BLaER1 (cell line): ENCODE measurements at regions not wholly inside any gene's neighbourhood (a gene's known extent, or its start where the extent isn't known, plus 50 kb on each side); places are given as distances from the start of the nearest gene placed in this dataset.

Experiments used
- H3K27ac ChIP-seq: shearing (Covaris generic); formaldehyde crosslinking; 2 replicates; pipeline ENCODE4 v1.8.1; 2022
- H3K27me3 ChIP-seq: shearing (Covaris generic); formaldehyde crosslinking; 2 replicates; pipeline ENCODE4 v1.8.1; 2022
- H3K36me3 ChIP-seq: shearing (Covaris generic); formaldehyde crosslinking; 2 replicates; pipeline ENCODE4 v1.8.1; 2022
- H3K4me1 ChIP-seq: shearing (Covaris generic); formaldehyde crosslinking; 2 replicates; pipeline ENCODE4 v1.8.1; 2022
- H3K4me2 ChIP-seq: shearing (Covaris generic); formaldehyde crosslinking; 2 replicates; pipeline ENCODE4 v1.8.1; 2022
- H3K4me3 ChIP-seq: shearing (Covaris generic); formaldehyde crosslinking; 2 replicates; pipeline ENCODE4 v1.8.1; 2022
- H3K9ac ChIP-seq: shearing (Covaris generic); formaldehyde crosslinking; 2 replicates; pipeline ENCODE4 v1.8.1; 2022
- H3K9me3 ChIP-seq: shearing (Covaris generic); formaldehyde crosslinking; 2 replicates; pipeline ENCODE4 v1.8.1; 2022
- H4K20me1 ChIP-seq: shearing (Covaris generic); formaldehyde crosslinking; 2 replicates; pipeline ENCODE4 v1.8.1; 2022
- Cebpa-rat ChIP-seq: shearing (Covaris generic); IDR thresholded peaks from 2 replicates; pipeline ENCODE4 v1.8.1; 2022

DNA sequence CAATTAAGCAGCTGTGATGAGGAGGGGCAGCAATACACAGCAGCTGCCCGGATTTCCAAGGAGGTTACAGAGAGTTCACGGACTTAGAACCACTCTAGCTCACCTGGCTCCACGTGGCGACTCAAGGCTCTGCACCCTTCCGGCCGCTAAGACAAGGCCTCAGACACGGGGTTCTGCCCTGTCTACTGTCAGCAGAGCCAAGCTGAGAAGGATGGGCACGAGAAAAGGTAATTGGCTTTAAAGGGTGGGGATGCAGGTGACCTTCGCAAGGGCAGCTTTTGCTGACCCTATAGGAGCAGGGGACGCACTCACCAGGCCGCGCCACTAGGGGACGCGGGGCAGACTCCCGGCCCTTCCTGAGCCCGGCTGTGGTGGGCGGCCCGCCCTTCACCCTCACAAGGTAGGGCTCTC lies 152.4 kb downstream of the KIF20B start:
- Histone ChIP-seq H3K4me2 (no peak overlapping the region), H3K9me3 (no peaks in the 10 kb centered on the region), H3K4me1 (no peaks in the 10 kb centered on the region), H3K9ac (no peak overlapping the region), H3K36me3 (no peaks in the 10 kb centered on the region), H3K27me3 (no peaks in the 10 kb centered on the region), H4K20me1 (no peaks in the 10 kb centered on the region), H3K27ac (no peak overlapping the region), H3K4me3 (no peak overlapping the region)
- TF ChIP-seq Cebpa-rat: no peak

DNA sequence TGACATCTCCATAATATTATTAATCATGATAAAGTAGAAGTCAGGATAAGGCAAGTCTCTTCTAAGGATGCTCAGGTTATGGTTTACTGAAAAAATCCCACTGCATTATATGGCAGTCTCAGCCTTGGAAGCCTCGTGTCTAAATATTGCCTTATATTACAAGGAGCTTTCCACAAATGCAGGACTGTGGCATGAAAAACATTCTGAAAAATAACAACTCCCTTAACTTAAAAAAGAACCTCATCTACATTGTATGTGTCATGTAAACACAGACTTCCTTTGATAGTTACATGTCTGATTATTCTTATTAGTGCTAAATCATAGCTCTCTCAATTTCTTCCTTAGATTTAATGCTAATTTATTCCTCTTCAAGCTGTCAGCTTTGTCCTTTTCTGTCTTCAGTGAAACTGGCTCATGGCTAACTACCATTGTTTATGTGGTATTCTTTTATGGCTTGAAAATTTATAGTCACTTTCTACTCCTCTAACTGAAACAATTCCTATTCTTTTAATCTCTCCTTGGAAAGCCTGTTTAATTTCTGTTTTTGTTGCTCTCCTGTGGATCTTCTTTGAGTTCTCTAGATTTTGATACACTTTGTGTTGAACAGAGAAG lies 156.1 kb downstream of the KIF20B start:
- Histone ChIP-seq H3K4me1 (peaks cover 18% of the 10 kb centered on the region), H3K9me3 (no peaks in the 10 kb centered on the region), H3K4me3 (no peak overlapping the region), H4K20me1 (no peaks in the 10 kb centered on the region), H3K4me2 (no peak overlapping the region), H3K9ac (no peak overlapping the region), H3K27ac (no peak overlapping the region), H3K36me3 (no peaks in the 10 kb centered on the region), H3K27me3 (no peaks in the 10 kb centered on the region)
- TF ChIP-seq Cebpa-rat: no peak

DNA sequence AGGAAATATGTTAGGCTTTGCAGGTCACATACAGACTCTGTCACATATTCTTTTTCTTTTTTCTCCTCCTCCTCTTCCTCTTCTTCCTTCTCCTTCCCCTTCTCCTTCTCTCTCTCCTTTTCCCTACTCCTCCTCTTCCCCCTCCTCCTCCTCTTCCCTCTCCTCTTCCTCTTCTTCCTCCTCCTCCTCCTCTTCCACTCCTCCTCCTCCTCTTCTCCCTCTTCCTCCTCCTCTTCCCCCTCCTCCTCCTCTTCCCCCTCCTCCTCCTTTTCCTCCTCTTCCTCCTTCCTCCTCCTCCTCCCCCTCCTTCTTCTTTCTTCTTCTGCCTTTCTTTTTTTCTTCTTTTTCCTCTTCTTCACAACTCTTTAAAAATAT lies 159.8 kb downstream of the KIF20B start:
- no peaks in the 10 kb centered on the region for H3K36me3 ChIP-seq
- peak overlapping the region; percentile 51; the same call in 1 of the 2 replicates for H3K9ac ChIP-seq
- H3K9me3 ChIP-seq: no peaks in the 10 kb centered on the region
- peak overlapping the region; percentile 81 for H3K27ac ChIP-seq
- peak overlapping the region; percentile 48 for H3K4me3 ChIP-seq
- peaks cover 27% of the 10 kb centered on the region for H3K4me1 ChIP-seq
- no peak for TF ChIP-seq Cebpa-rat
- peak overlapping the region; percentile 70 for H3K4me2 ChIP-seq
- H4K20me1 ChIP-seq: no peaks in the 10 kb centered on the region
- no peaks in the 10 kb centered on the region for H3K27me3 ChIP-seq

DNA sequence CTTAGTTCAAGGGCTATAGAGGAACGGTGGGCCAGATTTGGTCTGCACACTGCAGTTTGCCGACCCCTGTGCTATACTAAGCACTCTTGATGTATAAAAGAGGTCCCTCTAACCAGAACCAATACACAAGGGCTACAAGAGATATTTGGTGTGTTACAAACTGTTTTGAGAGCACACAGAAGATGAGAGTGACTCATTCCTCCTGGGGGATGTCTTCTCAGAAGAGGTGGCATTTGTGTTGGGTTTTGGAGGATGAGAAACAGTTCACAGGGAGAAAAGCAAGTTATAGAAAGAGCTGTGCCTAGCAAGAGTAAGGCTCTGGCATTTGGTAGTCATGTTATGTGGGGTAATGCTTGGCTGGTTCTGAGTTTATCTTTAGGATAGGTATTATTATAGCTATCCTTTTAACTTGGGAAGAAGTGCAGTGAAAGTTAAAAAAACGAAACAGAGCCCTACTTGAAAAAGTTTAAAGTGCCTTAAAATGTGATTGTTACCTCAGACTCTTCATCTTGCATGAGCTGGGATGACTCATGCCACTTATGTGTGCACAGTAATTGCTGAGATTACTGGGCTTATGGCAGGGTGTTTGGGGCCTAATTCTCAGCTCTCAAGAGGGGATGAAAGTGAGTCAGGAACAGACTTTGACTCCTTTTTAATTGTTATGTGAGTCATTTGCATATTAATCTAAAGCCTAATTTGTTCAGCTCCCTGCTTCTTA lies 160.4 kb downstream of the KIF20B start:
- no peaks in the 10 kb centered on the region for H3K36me3 ChIP-seq
- H3K4me1 ChIP-seq: peaks cover 33% of the 10 kb centered on the region
- peak overlapping the region; percentile 13; the same call in 1 of the 2 replicates for H3K4me3 ChIP-seq
- no peaks in the 10 kb centered on the region for H3K9me3 ChIP-seq
- no peaks in the 10 kb centered on the region for H3K27me3 ChIP-seq
- H3K9ac ChIP-seq: peak overlapping the region; percentile 20; the same call in 1 of the 2 replicates
- peak overlapping the region; percentile 81 for H3K27ac ChIP-seq
- H3K4me2 ChIP-seq: peak overlapping the region; percentile 70
- no peaks in the 10 kb centered on the region for H4K20me1 ChIP-seq
- TF ChIP-seq Cebpa-rat: no peak

DNA sequence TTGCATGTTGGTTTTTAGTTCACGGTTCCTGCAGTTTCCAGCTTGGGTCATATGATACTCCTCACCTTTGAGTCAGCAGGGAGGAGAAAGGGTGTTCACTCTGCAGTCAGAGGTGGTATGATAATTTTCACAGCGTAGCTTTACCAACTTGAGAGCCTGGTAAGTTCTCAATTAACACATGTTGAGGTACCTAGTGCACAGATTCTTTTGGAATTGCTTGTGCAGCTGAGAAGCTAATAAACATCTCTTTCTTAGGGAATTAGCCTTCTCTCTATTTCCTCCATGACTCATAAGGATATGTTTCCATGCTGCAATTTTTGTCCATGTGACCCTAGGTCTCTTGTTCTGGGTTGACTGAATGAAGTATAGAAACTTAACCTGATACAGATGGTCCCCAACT lies 166.6 kb downstream of the KIF20B start:
- Histone ChIP-seq H3K4me3 (no peak overlapping the region), H3K4me2 (no peak overlapping the region), H3K9ac (no peak overlapping the region), H3K36me3 (no peaks in the 10 kb centered on the region), H3K27me3 (no peaks in the 10 kb centered on the region), H3K4me1 (peaks cover 18% of the 10 kb centered on the region), H3K9me3 (no peaks in the 10 kb centered on the region), H3K27ac (no peak overlapping the region), H4K20me1 (no peaks in the 10 kb centered on the region)
- no peak for TF ChIP-seq Cebpa-rat

DNA sequence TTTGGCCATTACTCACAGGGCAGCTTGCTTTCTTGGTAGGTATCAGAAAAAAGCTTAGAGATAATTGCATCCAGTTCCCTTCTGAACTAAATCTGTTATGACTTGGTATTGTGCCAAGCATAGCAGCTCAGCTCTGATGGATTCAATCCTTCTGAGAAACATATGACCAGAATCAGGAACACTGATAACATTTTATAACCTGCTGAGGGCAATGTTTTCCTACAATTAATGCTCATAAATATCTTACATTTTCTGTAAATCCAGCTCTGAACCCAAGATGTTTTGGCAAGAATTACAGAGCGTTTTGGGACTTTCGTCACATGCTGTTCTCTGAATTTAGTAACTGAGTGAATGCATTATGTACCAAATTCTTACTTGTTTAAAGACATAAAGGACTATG lies 167.8 kb downstream of the KIF20B start:
- no peaks in the 10 kb centered on the region for H3K36me3 ChIP-seq
- H3K4me2 ChIP-seq: no peak overlapping the region
- TF ChIP-seq Cebpa-rat: no peak
- peaks cover 6% of the 10 kb centered on the region; the same call in 1 of the 2 replicates for H3K9me3 ChIP-seq
- H3K27ac ChIP-seq: no peak overlapping the region
- H3K4me3 ChIP-seq: no peak overlapping the region
- peaks cover 21% of the 10 kb centered on the region for H3K4me1 ChIP-seq
- H3K9ac ChIP-seq: no peak overlapping the region
- H4K20me1 ChIP-seq: no peaks in the 10 kb centered on the region
- no peaks in the 10 kb centered on the region for H3K27me3 ChIP-seq

DNA sequence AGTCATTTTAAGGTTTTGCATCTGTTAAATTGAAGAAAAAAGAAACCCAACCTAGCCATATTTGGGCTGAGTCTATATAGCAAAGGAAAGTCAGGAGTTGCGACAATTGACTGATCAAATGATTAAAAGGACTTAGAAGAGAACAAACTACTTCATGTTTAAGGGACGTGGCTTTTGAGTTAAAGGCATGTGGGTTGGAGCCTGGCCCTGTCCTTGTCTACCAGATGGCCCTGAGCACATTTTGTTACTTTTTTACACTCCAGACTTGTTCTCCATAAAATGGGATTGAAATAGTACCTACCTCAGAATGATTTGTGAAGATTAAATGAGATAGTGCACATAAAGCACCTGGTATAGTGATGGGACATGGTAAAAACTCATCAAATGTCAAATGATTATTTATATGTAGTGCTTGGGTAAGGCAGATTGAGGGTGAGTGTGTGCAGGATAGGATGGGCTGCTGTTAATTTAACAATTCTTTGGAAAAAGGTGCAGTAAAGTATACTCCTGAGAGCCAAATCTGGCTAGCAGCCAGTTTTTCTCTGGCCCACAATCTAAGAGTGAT lies 168.3 kb downstream of the KIF20B start:
- H3K4me3 ChIP-seq: no peak overlapping the region
- no peak overlapping the region for H3K9ac ChIP-seq
- H4K20me1 ChIP-seq: no peaks in the 10 kb centered on the region
- H3K27ac ChIP-seq: no peak overlapping the region
- H3K36me3 ChIP-seq: no peaks in the 10 kb centered on the region
- H3K9me3 ChIP-seq: peaks cover 11% of the 10 kb centered on the region; the same call in 1 of the 2 replicates
- H3K4me2 ChIP-seq: no peak overlapping the region
- TF ChIP-seq Cebpa-rat: no peak
- no peaks in the 10 kb centered on the region for H3K27me3 ChIP-seq
- peaks cover 21% of the 10 kb centered on the region for H3K4me1 ChIP-seq

DNA sequence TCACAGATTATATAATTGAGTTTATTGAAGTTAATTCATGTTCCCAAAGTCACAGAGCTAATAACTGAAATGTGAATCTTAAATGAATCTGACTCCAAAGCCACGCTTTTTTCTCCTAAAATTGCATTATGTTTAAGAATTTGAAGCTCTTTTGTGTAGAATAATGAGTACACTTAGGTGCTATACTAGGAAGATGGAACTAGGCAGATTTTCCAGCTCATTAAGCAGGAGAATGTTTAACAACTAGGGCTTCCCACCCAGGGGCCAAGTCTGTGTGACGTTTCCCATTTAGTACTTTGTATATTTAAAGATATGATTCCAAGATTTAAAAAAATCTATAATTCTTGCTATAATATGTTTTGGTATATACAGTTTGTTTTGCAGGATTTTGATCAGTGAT lies 169.5 kb downstream of the KIF20B start:
- no peak overlapping the region for H3K9ac ChIP-seq

DNA sequence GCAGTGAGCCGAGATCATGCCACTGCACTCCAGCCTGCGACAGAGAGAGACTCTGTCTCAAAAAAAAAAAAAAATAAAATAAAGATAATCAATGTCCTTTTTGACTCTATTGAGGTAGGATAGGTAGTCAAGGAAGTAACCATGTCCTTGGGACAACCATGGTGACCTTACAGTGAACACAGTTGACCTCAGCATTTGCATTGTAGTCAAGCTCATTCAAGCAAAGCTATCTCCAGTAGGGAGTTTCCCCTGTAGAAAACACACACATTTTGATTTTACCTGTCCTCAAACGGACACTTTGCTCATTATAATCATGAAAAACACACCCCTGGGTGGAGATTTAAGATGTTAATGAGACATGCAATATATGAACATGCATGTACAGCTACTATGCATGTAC lies 171.7 kb downstream of the KIF20B start:
- H3K27ac ChIP-seq: no peak overlapping the region
- H3K27me3 ChIP-seq: no peaks in the 10 kb centered on the region
- H3K36me3 ChIP-seq: no peaks in the 10 kb centered on the region
- no peaks in the 10 kb centered on the region for H4K20me1 ChIP-seq
- H3K9me3 ChIP-seq: peaks cover 21% of the 10 kb centered on the region
- peaks cover 6% of the 10 kb centered on the region; the same call in 1 of the 2 replicates for H3K4me1 ChIP-seq
- H3K4me2 ChIP-seq: no peak overlapping the region
- H3K9ac ChIP-seq: no peak overlapping the region
- no peak overlapping the region for H3K4me3 ChIP-seq
- no peak for TF ChIP-seq Cebpa-rat

More for the DNA sequence above, 169.5 kb downstream of the KIF20B start:
- Histone ChIP-seq H3K36me3 (no peaks in the 10 kb centered on the region), H3K4me2 (no peak overlapping the region), H3K4me1 (peaks cover 21% of the 10 kb centered on the region), H3K27ac (no peak overlapping the region), H4K20me1 (no peaks in the 10 kb centered on the region), H3K9me3 (peaks cover 21% of the 10 kb centered on the region), H3K27me3 (no peaks in the 10 kb centered on the region), H3K4me3 (no peak overlapping the region)
- TF ChIP-seq Cebpa-rat: no peak

DNA sequence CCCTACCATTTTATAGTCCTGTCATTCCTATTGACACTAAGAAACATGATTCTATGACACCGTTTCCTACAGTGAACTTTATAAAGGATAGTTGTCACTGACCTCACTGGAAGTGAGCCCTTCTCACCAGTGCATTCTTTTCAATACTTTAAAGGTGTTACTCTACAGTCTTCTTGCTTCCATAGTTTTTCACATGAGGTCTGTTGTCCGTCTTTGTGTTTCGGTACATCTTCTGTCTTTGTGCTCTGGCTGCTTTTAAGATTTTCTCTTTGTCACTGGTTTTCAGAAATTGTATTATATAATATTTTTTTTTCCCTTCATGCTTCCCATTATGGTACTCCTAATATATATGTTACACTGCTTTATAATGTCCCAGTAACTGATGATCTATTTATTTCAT lies 174.2 kb downstream of the KIF20B start:
- peaks cover 28% of the 10 kb centered on the region for H3K9me3 ChIP-seq

More for the DNA sequence above, 174.2 kb downstream of the KIF20B start:
- H3K4me1 ChIP-seq: peaks cover 18% of the 10 kb centered on the region
- no peaks in the 10 kb centered on the region for H4K20me1 ChIP-seq
- no peak overlapping the region for H3K4me2 ChIP-seq
- H3K27me3 ChIP-seq: no peaks in the 10 kb centered on the region
- TF ChIP-seq Cebpa-rat: no peak
- H3K36me3 ChIP-seq: no peaks in the 10 kb centered on the region
- H3K9ac ChIP-seq: no peak overlapping the region
- H3K27ac ChIP-seq: no peak overlapping the region
- no peak overlapping the region for H3K4me3 ChIP-seq
